HUES64 (cell line): ENCODE measurements at regions not wholly inside any gene's neighbourhood (a gene's known extent, or its start where the extent isn't known, plus 50 kb on each side); places are given as distances from the start of the nearest gene placed in this dataset.
"Not testable (repeated sequence)": the region's sequence is repeated elsewhere in the genome, so short reads cannot be mapped to it uniquely, and the experiment has no call there.

Experiments used
- H3K27ac ChIP-seq: 2 replicates; pipeline ENCODE4 v1.7.0; 2013; ENCODE audit warnings: low read depth, low read length, inconsistent platforms
- H3K27me3 ChIP-seq: 2 replicates; pipeline ENCODE4 v1.6.1; 2013; ENCODE audit warnings: mild to moderate bottlenecking, low read length; ENCODE audit not compliant: insufficient read depth
- H3K36me3 ChIP-seq: 2 replicates; pipeline ENCODE4 v1.6.1; 2013; ENCODE audit warnings: mild to moderate bottlenecking, low read length; ENCODE audit not compliant: insufficient read depth
- H3K4me1 ChIP-seq: 2 replicates; pipeline ENCODE4 v1.6.1; 2013; ENCODE audit warnings: mild to moderate bottlenecking, low read length, moderate library complexity; ENCODE audit not compliant: insufficient read depth
- H3K4me3 ChIP-seq: 2 replicates; pipeline ENCODE4 v1.5.1; 2013; ENCODE audit warnings: mild to moderate bottlenecking, low read length, moderate library complexity
- H3K9ac ChIP-seq: 2 replicates; pipeline ENCODE4 v1.6.1; 2013; ENCODE audit warnings: mild to moderate bottlenecking, low read depth, low read length
- H3K9me3 ChIP-seq: 2 replicates; pipeline ENCODE4 v1.6.1; 2013; ENCODE audit warnings: low read depth, low read length; ENCODE audit not compliant: insufficient read depth
- WGBS: fragments of 150-250, 120-280 bp; methylation state at CpG from one replicate; pipeline ENCODE4 v1.1.7; 2013; ENCODE audit warnings: missing lambda C conversion rate; 5-methylcytosine and 5-hydroxymethylcytosine counted together

DNA sequence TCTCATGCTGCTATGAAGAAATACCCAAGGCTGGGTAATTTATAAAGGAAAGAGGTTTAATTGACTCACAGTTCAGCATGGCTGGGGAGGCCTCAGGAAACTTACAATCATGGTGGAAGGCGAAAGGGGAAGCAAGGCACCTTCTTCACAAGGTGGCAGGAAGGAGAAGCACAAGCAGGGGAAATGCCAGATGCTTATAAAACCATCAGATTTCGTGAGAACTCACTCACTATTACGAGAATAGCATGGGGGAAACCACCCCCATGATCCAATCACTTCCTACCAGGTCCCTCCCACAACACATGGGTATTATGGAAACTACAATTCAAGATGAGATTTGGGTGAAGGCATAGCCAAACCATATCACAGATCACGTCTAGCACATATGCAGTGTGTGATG, 61.8 kb upstream of the MARCKS start:
- WGBS: 72% methylated on average over 4 of the region's 4 CpGs

DNA sequence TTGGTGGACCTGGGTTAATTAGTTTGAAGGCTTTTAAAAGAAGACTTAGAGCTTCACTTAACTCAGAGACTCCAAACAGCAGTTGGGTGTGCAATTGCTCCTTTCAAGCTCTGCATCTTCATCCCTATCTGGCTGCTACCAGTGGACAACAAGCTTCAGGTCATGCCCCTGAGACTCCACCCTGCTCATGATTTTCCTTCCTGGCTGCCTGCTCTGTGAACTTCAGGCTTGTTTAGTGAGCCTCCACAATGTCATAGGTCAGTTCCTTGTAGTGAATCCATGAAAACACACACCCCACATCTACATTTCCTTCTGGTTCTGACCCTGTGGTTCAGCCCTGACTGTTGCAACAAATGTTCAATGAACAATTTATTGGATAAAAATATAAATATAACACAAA, 61.1 kb upstream of the MARCKS start:
- H3K4me3 ChIP-seq: no peak overlapping the region
- H3K4me1 ChIP-seq: no peaks in the 10 kb centered on the region
- H3K27ac ChIP-seq: no peak overlapping the region
- H3K36me3 ChIP-seq: no peaks in the 10 kb centered on the region
- no peaks in the 10 kb centered on the region for H3K9me3 ChIP-seq
- no peaks in the 10 kb centered on the region for H3K27me3 ChIP-seq
- no peak overlapping the region for H3K9ac ChIP-seq

More for the DNA sequence above, 61.8 kb upstream of the MARCKS start:
- H3K27me3 ChIP-seq, H3K9ac ChIP-seq, H3K27ac ChIP-seq, H3K4me1 ChIP-seq, H3K36me3 ChIP-seq, H3K4me3 ChIP-seq, H3K9me3 ChIP-seq: not testable (repeated sequence)

GRCh38 chr6:113802779-113803178, 54.4 kb upstream of the MARCKS start:
- no peaks in the 10 kb centered on the region for H3K4me1 ChIP-seq
- no peaks in the 10 kb centered on the region for H3K9me3 ChIP-seq
- no peak overlapping the region for H3K4me3 ChIP-seq
- H3K36me3 ChIP-seq: no peaks in the 10 kb centered on the region
- H3K27ac ChIP-seq: no peak overlapping the region
- H3K27me3 ChIP-seq: no peaks in the 10 kb centered on the region
- no peak overlapping the region for H3K9ac ChIP-seq

DNA sequence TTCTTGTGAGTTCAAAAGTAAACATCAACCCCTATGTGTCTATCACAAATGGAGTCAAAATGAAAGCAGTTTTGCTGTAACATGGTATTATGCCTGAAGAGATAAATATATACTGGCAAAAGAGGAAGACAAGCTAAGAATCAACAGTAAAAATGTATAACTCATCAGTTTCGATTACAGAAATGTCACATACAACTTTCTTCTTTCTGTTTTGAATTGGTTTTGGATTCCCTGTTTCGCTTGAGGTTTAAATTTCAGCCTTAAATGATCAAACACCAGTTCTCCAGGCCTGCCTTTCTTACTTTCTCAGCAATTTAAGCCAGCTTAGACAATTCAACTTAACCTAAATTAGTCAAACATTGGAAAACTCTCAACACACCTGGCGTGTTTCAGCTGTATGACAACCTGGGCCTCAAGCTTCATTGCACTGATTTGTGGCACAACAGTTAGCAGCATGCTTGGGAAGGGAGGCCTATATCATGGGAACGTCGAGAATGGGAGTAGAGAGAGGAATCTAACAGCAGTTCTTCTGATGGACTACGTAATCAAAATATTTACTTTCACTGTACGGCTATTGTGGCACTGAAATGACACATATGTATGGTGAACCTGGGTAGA, 51.9 kb upstream of the MARCKS start:
- H3K27me3 ChIP-seq: no peaks in the 10 kb centered on the region

DNA sequence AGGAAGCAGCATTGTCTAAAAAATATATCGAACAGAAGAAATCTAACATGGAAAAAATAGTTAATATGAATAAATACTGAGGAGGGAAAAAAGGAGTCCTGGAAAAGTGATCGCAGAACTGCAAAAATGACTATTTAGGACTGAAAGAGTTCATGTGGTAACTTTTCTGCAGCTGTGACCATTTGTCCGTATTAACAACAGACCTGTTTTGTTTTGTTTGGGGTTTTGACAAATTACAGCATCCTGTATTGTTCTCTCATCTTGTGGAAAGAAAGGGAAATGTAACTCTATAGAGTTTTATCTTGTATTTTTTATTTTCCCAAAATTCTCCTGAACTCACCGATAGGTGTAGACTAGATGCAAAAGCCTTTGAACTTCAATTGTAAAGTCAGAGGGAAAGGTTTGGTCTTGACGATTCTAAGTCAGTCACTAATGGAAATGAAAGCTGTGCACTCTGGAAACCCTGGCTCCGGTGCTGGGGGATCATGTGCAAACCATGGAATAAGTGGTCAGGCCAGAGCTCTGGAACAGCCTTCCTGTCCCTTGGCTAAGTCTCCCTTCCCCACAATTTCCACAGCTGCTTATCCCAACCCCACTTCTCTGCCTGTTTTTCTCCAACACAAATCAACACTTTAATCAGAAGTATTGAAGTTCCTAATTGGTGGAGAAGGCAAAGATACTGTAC, 51.2 kb upstream of the MARCKS start:
- Histone ChIP-seq H3K9me3 (no peaks in the 10 kb centered on the region), H3K4me3 (no peak overlapping the region), H3K36me3 (no peaks in the 10 kb centered on the region), H3K9ac (no peak overlapping the region), H3K4me1 (no peaks in the 10 kb centered on the region), H3K27me3 (no peaks in the 10 kb centered on the region), H3K27ac (no peak overlapping the region)
- 93% methylated on average over 6 of the region's 6 CpGs for WGBS

More for the DNA sequence above, 51.9 kb upstream of the MARCKS start:
- Histone ChIP-seq H3K4me3 (no peak overlapping the region), H3K9me3 (no peaks in the 10 kb centered on the region), H3K9ac (no peak overlapping the region), H3K4me1 (no peaks in the 10 kb centered on the region), H3K36me3 (no peaks in the 10 kb centered on the region), H3K27ac (no peak overlapping the region)
- WGBS: 92% methylated on average over 7 of the region's 7 CpGs
